HG03066 (cell line): ENCODE measurements at regions not wholly inside any gene's neighbourhood (a gene's known extent, or its start where the extent isn't known, plus 50 kb on each side); places are given as distances from the start of the nearest gene placed in this dataset.
"Not testable (repeated sequence)": the region's sequence is repeated elsewhere in the genome, so short reads cannot be mapped to it uniquely, and the experiment has no call there.

ENCODE experiments used
- ATAC-seq: cut with Tn5 transposase; IDR thresholded peaks from one replicate; pipeline ENCODE4 v1.9.1; 2021; ENCODE audit warnings: low read depth; ENCODE audit not compliant: unreplicated experiment

DNA sequence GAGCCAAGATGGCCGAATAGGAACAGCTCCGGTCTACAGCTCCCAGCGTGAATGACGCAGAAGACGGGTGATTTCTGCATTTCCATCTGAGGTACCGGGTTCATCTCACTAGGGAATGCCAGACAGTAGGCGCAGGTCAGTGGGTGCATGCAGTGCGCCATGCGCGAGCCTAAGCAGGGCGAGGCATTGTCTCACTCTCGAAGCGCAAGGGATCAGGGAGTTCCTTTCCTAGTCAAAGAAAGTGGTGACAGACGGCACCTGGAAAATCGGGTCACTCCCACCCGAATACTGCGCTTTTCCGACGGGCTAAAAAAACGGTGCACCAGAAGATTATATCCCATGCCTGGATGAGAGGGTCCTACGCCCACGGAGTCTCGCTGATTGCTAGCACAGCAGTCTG lies 600.1 kb downstream of the PRR16 start:
- not testable (repeated sequence) for ATAC-seq

DNA sequence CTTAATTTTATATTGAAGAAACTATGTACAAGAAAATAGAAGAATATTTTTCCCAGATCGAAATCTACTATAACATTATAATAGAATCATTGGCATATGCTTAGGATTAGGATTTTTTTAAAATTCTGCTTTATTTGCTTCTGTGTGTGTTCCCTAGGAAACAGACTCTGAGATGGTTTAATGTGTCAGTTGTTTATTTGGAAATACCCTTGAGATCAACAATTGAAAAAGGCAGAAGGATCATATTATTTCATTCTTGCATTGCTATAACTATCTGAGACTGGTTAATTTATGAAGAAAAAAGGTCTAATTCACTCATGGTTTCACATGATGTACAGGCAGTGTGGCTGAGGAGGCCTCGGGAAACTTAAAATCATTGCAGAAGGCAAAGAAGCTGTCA lies 622.6 kb downstream of the PRR16 start:
- ATAC-seq: no peak

DNA sequence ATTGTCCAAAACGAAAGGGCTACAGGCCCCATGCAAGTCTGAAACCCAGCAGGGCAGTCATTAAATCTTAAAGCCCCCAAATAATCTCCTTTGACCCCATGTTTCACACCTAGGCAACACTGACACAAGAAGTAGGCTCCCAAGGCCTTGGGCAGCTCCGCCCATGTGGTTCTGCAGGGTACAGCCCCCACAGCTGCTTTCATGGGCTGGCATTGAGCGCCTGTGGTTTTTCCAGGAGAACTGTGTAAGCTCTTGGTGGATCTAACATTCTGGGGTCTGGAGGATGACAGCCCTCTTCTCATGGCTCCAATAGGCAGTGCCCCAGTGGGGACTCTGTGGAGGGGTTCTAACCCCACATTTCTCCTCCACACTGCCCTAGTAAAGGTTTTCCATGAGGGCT lies 623.5 kb downstream of the PRR16 start:
- ATAC-seq: no peak

DNA sequence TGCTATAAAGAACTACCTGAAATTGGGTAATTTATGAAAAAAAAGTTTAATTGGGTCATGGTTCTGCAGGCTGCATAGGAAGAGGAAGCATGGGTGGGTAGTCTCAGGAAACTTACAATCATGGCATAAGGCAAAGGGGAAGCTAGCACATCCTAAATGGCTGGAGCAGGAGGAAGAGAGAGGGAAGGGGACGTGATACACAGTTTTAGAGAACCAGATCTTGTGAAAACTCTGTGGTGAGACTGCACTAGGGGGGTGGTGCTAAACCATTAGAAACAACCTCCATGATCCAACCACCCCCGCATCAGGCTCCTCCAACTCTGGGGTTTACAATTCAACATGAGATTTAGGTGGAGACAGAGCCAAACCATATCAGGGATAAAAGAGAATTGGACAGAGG lies 624.2 kb downstream of the PRR16 start:
- ATAC-seq: no peak

DNA sequence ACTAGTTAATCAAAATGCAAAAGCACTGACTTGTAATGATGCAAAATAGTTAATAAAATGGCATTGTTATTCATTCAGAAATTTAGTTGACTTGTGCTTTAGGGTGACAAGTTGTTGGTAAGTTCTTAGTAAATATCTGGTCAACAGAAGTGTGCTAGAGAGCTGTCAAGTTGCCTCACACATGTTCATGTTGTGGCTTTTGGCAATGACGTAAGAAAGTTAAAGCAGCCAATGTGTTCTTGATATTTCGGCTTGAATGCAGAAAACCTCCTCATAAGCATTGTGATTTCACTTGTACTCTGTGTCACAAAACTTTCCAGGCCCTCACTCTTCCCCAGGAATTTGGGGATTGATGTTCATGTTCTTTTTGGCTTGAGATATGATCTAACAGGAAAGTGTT lies 626.7 kb downstream of the PRR16 start:
- ATAC-seq: no peak

DNA sequence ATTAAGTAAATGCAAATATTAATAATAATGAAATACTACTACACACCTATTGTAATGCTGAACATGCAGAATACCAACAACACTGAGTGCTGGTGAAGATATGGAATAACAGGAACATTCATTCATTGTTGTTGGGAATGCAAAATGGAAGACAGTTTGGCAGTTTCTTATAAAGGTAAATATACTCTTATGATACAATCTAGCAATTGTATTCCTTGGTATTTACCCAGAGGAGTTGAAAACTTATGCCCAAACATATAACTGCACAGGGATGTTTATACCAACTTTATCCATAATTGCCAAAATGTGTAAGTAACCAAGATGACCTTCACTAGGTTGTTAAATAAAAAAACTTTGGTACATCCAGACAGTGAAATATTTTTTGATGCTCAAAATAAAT lies 636.8 kb downstream of the PRR16 start:
- ATAC-seq: no peak

DNA sequence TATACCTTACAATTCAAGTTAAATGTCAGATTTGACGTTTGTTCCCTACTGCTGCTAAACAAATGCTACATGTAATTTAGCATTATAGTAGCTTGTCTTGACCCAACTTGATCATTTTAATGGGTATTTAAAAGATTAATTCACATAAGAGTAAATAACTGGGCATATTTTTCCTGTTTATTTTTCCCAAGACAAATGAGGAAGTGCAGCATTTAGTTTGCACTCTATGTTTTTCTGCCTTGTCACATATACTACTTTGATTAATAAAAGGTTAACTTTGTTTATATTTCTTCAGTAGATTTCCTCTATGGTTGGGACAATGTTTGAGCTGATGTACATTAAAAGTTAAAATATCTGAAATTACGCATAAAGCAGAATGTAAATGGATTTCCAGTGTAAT lies 641.8 kb downstream of the PRR16 start:
- no peak for ATAC-seq

DNA sequence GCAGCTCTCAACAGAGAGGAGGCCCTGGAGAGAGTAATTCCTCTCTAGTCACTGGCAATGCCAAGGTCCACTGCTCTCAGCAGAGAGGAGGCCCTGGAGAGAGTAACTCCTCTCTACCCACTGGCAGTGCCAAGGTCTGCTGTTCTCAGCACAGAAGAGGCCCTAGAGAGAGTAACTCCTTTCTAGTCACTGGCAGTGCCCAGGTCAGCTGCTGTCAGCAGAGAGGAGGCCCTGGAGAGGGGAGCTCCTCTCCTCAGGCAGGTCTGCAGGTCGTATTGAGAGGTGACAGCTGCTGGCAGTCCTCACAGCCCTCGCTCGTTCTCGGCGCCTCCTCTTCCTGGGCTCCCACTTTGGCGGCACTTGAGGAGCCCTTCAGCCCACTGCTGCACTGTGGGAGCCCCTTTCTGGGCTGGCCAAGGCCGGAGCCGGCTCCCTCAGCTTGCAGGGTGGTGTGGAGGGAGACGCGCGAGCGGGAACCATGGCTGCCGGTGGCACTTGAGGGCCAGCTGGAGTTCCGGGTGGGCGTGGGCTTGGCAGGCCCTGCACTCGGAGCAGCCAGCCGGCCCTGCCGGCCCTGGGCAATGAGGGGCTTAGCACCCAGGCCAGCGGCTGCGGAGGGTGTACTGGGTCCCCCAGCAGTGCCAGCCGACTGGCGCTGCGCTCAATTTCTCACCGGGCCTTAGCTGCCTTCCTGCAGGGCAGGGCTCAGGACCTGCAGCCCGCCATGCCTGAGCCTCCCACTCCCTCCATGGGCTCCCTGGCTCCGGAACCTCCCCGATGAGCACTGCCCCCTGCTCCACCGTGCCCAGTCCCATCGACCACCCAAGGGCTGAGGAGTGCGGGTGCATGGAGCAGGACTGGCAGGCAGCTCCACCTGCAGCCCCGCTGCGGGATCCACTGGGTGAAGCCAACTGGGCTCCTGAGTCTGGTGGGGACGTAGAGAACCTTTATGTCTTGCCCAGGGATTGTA lies 642.9 kb downstream of the PRR16 start:
- ATAC-seq: not testable (repeated sequence)

DNA sequence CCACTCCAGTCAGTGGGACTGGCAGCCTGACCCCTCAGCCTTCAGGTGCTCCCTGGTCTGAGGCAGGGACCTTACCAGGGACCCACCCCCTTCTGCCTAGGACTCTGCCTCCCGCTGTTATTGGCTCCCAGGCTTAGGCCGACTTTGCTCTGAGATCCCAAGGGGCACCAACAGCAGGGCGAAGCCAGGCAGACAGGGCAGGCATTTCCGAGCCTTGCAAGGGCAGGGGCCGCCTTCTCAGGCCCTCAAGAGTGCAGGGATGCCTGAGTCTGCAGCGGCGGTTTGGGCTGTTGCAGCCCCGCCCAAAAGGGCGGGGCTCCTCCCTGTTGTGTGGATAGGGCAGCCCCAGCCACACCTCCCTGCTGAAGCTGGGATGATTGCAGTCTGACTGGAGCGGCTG lies 644.6 kb downstream of the PRR16 start:
- ATAC-seq: no peak

DNA sequence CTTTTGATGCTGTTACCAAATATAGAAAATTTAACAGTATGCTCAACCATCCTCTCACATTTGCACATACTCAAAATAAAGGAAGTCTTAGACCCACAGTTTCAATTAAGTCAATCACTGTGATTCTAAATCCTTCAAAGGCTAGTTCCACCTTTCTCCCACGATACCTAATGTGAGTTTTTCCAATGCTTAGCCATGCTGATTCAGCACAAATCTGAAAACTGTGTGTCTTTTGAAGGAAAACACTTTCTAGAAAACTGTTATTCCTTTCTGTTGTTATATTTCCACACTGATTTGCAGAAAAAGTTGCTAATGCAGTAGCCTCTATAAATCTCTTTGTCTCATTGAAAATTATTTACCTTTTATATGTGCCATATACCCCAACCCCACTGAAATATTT lies 645.7 kb downstream of the PRR16 start:
- no peak for ATAC-seq

DNA sequence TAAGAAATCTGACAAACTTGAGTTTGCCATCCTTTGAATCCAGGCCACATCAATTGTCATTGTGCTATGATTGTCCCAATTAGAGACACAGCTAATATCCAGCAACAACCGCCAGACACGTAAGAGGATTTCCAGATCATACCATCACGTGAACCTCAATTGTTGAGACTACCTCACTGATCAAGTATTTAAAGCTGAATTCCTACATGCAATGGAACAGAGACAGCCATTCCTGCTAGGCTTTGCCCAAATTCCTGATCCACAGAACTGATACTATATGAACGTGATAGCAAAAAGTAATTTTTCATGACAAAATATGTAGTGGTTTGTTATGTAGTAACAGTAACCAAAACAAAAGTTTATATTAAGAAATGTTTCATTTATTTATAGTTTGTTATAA lies 657.7 kb downstream of the PRR16 start:
- no peak for ATAC-seq

DNA sequence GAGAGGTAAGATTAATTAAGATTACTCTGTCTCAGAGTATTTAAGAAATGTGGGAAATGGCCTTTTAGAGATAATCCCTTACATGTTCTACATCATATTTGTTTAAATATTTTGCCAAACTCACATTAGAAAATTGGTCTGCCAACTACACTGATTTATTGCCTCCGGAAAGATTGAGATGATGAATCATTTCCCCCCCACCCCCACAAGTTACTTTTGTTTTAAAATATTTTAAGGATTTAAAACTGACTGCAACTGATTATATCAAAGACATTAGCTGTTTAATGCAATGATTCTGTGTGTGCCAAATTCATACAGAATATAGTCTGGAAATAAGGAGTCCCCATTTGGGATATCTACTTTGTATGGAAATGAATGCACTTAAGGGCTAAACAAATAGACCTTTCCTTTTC lies 674.4 kb downstream of the PRR16 start:
- no peak for ATAC-seq

DNA sequence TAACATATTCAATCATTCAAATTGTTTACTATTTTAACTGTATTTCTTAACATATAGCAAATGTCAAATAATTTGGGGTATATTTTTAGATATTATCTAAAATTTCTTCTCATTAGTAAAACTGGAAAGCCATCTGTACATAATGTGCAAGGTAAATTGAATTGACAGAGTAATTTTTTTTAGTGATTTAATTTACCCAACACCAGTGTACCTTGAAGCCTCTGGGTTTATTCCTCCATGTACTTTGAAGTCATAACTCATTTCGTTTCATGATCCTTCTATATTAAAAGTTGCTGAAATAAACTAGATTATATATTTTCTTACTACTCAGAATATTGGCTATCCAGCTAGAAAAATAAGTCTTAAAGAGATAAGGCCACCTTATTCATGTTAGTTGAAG lies 674.9 kb downstream of the PRR16 start:
- ATAC-seq: no peak

DNA sequence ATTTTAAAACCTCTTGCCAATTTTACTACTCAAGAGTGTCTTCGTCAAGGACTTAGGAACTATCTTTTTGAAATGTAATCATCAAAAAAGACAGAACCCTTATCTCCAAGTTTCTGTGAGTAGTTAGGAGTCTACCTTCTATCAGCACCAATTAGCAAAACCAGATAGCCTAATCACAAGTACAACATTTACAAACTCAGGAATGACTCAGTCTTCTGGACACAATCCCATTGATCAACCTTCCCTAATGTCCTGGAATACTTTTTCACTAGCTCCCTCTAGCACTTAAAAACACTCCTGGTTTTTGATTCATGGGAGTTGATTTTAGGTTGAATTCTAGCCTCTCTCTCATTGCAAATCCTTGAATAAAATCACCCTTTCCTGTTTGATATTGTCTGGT lies 680.7 kb downstream of the PRR16 start:
- no peak for ATAC-seq

DNA sequence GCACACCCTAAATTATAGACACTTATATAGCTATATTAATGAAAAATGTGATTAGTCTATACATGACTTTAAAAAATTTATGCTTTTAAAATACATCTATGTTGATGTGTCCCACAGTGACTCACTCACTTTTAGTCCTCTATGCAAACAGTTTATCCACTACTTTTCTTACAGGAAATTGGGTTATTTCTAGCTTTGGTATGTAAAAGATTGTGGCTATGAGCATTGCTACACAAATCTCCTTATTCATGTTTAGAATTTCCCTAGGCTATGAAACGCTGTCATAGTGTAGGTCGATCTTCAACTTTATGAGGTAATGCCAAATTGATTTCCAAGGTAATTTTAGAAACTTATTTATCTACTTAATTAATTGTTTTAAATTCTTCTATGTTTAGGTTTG lies 687.4 kb downstream of the PRR16 start:
- no peak for ATAC-seq

DNA sequence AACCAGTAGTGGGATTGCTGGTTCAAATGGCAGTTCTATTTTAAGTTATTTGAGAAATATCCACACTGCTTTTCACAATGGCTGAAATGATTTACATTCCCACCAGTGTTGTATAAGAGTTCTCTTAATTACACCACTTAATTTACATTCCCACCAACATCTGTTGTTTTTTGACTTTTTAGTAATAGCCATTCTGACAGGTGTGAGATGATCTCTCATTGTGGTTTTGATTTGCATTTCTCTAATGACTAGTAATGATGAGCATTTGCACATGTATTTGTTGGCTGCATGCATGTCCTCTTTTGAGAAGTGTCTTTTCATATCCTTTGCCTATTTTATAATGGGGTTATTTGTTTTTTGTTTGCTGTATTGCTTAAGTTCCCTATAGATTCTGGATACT lies 688.3 kb downstream of the PRR16 start:
- no peak for ATAC-seq

DNA sequence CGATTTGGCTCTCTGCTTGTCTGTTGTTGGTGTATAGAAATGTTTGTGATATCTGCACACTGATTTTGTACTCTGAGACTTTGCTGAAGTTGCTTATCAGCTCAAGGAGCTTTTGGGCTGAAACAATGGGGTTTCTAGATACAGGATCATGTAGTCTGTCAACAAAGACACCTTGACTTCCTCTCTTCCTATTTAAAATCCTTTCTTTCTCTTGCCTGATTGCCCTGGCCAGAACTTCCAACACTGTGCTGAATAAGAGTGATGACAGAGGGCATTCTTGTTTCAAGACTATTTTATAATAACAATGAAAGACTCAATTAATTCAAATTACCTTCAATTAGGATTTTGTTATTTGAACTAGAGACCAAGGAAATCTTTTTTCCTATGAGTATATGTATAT lies 692.5 kb downstream of the PRR16 start:
- no peak for ATAC-seq

DNA sequence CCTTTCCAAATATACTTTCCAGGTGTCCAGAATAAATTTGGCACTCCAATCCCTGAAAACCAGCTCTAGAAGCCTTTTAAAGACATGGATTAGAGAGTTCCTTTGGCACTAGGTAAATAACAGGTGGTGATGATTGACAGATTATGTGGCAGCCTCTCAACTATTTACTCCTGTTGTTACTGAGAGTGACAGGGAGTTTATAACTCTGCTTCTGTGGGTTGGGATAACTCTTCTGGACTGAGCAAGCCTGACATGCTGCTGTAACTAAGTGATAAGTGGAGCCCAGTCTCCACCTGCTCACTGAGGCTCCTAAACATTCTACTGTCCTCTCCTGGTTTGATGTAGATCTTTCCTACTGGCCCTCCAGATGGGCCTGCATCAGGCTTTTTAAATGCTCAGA lies 693.2 kb upstream of the FTMT start:
- no peak for ATAC-seq

DNA sequence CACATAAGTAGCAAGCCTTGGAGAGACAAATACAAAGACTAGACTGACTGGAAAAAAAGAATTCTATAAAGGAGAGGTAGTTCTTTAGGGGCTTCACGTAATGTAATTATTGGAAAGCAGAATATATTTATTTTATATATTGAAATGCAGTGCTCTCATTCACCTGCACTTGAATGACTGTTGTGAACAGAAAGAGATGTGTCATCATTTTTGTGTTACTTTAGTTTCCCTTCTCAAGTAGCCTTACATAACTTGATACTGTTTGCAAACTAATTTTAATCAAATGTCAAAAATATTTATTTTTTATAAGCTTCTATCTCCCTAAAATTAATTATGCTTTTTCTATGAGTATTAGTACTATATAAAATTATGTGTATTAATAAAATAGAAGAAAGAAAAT lies 691.1 kb upstream of the FTMT start:
- ATAC-seq: no peak

DNA sequence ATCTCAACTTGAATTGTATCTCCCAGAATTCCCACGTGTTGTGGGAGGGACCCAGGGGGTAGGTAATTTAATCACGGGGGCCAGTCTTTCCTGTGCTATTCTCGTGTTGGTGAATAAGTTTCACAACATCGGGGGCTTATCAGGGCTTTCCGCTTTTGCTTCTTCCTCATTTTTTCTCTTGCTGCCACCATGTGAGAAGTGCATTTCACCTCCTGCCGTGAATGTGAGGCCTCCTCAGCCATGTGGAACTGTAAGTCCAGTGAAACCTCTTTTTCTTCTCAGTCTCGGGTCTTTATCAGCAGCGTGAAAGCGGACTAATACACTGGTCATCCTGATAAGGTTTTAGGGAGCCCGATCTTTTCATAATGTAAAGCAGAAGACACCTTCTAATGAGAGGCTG lies 687.0 kb upstream of the FTMT start:
- ATAC-seq: no peak

DNA sequence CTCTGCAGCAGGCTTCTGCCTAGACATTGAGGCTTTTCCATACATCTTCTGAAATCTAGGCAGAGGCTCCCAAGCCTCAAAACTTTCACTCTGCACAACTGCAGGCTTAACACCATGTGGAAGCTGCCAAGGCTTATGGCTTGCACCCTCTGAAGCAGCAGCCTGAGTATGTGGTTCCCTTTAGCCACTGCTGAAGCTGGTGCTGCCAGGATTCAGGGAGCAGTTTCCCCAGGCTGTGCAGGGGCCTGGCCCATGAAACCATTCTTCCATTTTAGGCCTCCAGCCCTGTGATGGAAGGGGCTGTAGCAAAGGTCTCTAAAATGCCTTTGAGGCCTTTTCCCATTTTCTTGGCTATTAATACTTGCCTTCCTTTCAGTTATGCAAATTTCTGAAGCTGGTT lies 680.3 kb upstream of the FTMT start:
- no peak for ATAC-seq

DNA sequence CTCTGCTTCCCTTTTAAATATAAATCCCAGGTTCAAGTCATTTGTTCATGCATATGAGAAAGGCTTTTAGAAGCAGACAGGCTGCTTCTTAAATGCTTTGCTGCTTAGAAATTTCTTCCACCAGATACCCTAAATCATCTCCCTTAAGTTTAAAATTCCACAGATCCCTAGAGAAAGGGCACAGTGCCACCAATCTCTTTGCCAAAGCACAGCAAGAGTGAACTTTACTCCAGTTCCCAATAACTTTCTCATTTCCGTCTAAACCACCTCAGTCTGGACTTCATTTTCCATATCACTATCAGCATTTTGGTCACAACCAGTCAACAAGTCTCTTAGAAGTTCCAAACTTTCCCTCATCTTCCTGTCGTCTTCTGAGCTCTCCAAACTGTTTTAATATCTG lies 679.8 kb upstream of the FTMT start:
- no peak for ATAC-seq

DNA sequence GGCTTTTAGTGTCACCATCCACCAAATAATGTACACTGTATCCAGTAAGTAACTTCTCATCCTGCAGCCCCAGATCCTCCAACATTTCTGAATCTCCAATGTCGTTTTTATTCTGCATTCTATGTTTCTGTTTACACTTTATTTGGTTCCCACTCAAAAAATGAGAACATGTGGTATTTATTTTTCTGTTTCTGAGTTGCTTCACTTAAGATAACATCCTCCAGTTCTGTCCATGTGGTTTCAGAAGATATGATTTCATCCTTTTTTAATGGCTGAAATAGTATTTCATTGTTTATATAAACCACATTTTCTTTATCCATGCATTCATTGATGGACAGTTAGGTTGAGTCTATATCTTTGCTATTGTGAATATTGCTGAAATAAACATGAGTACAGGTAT lies 677.3 kb upstream of the FTMT start:
- ATAC-seq: no peak
